Ascending aorta (tissue), 2 donors: ENCODE measurements at regions not wholly inside any gene's neighbourhood (a gene's known extent, or its start where the extent isn't known, plus 50 kb on each side); places are given as distances from the start of the nearest gene placed in this dataset.
"Not testable (repeated sequence)": the region's sequence is repeated elsewhere in the genome, so short reads cannot be mapped to it uniquely, and the experiment has no call there.

Experiments used
- DNase-seq, 2 donors: peaks; one replicate each; pipeline ENCODE4 v3.0.0-alpha.2; 2019; ENCODE audit warnings: low spot score in 2 of 2
- H3K27ac ChIP-seq, 2 donors: fragments of 200-600 bp; sonication (generic); one replicate each; pipeline ENCODE4 v1.5.1; 2016 to 2017; ENCODE audit warnings: mild to moderate bottlenecking in 1 of 2
- H3K27me3 ChIP-seq: fragments of 200-600 bp; sonication (generic); one replicate; pipeline ENCODE4 v1.5.1; 2017
- H3K36me3 ChIP-seq, 2 donors: fragments of 200-600 bp; sonication (generic); one replicate each; pipeline ENCODE4 v1.5.1; 2016
- H3K4me1 ChIP-seq, 2 donors: fragments of 200-600 bp; sonication (generic); one replicate each; pipeline ENCODE4 v1.5.1; 2016 to 2017; ENCODE audit warnings: mild to moderate bottlenecking in 1 of 2
- H3K4me3 ChIP-seq, 2 donors: fragments of 200-600 bp; sonication (generic); one replicate each; pipeline ENCODE4 v1.5.1; 2016 to 2017; ENCODE audit warnings: mild to moderate bottlenecking in 1 of 2
- H3K9me3 ChIP-seq, 2 donors: fragments of 200-600 bp; sonication (generic); one replicate each; pipeline ENCODE4 v1.5.1; 2016
- intact Hi-C: fragments of 100-400 bp; cut with DNase I; formaldehyde crosslinking; loops from one replicate; pipeline ENCODE4 v1.15.1; 2023
- TF ChIP-seq, protein P1 (sequence below), 3 experiments: fragments of 200-600 bp in 2 of 3; fragments of 450-650 bp in 1 of 3; sonication (generic) in 2 of 3; IDR thresholded peaks; one replicate each; pipeline ENCODE4 v1.5.1; 2016 to 2019; ENCODE audit warnings: antibody characterized with exemption in 3 of 3, mild to moderate bottlenecking in 1 of 3, moderate library complexity in 1 of 3

- Histone ChIP-seq H3K9me3 (peaks cover 0 to 2% of the 10 kb centered on the region in 2 donors), H3K27ac (no peak overlapping the region), H3K27me3 (no peaks in the 10 kb centered on the region), H3K4me3 (no peak overlapping the region), H3K36me3 (no peaks in the 10 kb centered on the region), H3K4me1 (no peaks in the 10 kb centered on the region)
- intact Hi-C loops: no loop called here
- TF ChIP-seq, protein P1, sequence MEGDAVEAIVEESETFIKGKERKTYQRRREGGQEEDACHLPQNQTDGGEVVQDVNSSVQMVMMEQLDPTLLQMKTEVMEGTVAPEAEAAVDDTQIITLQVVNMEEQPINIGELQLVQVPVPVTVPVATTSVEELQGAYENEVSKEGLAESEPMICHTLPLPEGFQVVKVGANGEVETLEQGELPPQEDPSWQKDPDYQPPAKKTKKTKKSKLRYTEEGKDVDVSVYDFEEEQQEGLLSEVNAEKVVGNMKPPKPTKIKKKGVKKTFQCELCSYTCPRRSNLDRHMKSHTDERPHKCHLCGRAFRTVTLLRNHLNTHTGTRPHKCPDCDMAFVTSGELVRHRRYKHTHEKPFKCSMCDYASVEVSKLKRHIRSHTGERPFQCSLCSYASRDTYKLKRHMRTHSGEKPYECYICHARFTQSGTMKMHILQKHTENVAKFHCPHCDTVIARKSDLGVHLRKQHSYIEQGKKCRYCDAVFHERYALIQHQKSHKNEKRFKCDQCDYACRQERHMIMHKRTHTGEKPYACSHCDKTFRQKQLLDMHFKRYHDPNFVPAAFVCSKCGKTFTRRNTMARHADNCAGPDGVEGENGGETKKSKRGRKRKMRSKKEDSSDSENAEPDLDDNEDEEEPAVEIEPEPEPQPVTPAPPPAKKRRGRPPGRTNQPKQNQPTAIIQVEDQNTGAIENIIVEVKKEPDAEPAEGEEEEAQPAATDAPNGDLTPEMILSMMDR (IDR thresholded peaks at IDR 0.05): no peak
- peak in 1 of 2 donors; percentile 43 for DNase-seq
Observed at GRCh38 chr2:242004223-242004901, 134.8 kb downstream of the RTP5 start.

GRCh38 chr2:242004902-242005230 is 135.3 kb downstream of the RTP5 start:
- Histone ChIP-seq H3K4me3 (no peak overlapping the region), H3K9me3 (peaks cover 0 to 2% of the 10 kb centered on the region in 2 donors), H3K4me1 (no peaks in the 10 kb centered on the region), H3K27ac (no peak overlapping the region), H3K27me3 (no peaks in the 10 kb centered on the region), H3K36me3 (no peaks in the 10 kb centered on the region)
- TF ChIP-seq, protein P1 (IDR thresholded peaks at IDR 0.05): no peak
- no peak for DNase-seq
- intact Hi-C loops: no loop called here

DNA sequence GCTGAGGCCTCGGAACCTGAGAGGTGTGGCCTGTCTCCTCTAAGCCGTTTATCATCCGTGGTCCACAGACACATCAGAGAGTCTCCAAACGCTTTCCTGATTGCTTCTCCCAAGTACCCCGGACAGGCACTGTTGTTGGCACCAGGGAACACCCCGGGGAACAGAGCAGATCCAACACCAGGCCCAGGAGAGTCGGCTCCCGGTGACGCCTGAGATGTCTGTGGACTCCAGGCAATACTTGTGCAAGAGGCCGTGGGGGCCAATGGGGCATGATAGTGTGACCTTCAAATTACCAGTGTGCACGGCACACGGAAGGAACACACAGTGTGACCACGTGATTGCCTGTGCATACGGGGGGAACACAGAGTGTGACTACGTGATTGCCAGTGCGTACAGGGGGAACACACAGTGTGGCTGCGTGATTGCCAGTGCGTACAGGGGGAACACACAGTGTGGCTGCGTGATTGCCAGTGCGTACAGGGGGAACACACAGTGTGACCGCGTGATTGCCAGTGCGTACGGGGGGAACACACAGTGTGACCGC is 136.6 kb downstream of the RTP5 start:
- H3K36me3 ChIP-seq, intact Hi-C loops, H3K4me1 ChIP-seq, H3K27me3 ChIP-seq, H3K4me3 ChIP-seq, H3K27ac ChIP-seq, H3K9me3 ChIP-seq: not testable (repeated sequence)
- peak in 1 of 2 donors; percentile 21 for DNase-seq

- H3K4me1 ChIP-seq, intact Hi-C loops, H3K27ac ChIP-seq, H3K27me3 ChIP-seq, H3K9me3 ChIP-seq, H3K4me3 ChIP-seq, H3K36me3 ChIP-seq: not testable (repeated sequence)
- DNase-seq: peak in 1 of 2 donors; percentile 54
Observed at GRCh38 chr2:242008908-242009307, 139.4 kb downstream of the RTP5 start.

- H3K9me3 ChIP-seq, H3K36me3 ChIP-seq, H3K27me3 ChIP-seq, H3K4me1 ChIP-seq, intact Hi-C loops, H3K27ac ChIP-seq, DNase-seq, H3K4me3 ChIP-seq: not testable (repeated sequence)
Observed at GRCh38 chr2:242009846-242010245, 140.3 kb downstream of the RTP5 start.

DNA sequence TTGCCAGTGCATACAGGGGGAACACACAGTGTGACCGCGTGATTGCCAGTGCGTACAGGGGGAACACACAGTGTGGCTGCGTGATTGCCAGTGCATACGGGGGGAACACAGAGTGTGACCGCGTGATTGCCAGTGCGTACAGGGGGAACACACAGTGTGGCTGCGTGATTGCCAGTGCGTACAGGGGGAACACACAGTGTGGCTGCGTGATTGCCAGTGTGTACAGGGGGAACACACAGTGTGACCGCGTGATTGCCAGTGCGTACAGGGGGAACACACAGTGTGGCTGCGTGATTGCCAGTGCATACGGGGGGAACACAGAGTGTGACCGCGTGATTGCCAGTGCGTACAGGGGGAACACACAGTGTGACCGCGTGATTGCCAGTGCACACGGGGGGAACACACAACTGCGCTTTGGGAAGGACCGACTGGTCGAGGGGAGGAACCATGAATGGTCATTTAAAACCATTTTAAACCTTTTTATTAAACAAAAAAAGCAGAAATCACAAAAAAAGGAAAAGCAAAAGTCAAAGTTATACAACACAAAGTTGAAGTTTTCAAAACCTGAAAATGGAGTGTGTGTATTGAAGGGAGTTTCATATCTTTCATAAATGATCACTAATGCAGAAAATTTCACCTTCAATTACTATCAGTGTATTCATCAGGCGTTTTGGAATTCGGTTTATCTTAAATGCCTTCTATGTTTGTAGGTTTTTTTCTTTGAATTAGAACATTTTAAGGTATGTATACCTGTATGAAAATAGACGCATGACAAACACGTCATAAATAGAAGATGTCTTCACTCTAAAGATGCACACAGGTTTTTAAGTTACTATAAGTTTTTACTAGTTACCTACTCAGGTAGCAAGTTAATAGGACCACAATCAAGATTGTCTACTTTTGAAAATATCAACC is 141.0 kb downstream of the RTP5 start:
- intact Hi-C loops, DNase-seq: not testable (repeated sequence)

GRCh38 chr2:242011167-242011513 is 141.6 kb downstream of the RTP5 start:
- no peaks in the 10 kb centered on the region for H3K36me3 ChIP-seq
- intact Hi-C loops: no loop called here

More for the DNA sequence above, 141.0 kb downstream of the RTP5 start:
- not testable (repeated sequence) for H3K4me3 ChIP-seq, H3K36me3 ChIP-seq, H3K27ac ChIP-seq, H3K27me3 ChIP-seq, H3K9me3 ChIP-seq, H3K4me1 ChIP-seq

More at GRCh38 chr2:242011167-242011513, 141.6 kb downstream of the RTP5 start:
- Histone ChIP-seq H3K27me3 (no peaks in the 10 kb centered on the region), H3K4me1 (no peaks in the 10 kb centered on the region), H3K4me3 (no peak overlapping the region), H3K9me3 (peaks cover 0 to 2% of the 10 kb centered on the region in 2 donors), H3K27ac (no peak overlapping the region)
- DNase-seq: peak in 1 of 2 donors; percentile 50
- TF ChIP-seq, protein P1 (IDR thresholded peaks at IDR 0.05): no peak
